ENCODE measurements at regions not wholly inside any gene's neighbourhood (a gene's known extent, or its start where the extent isn't known, plus 50 kb on each side); places are given as distances from the start of the nearest gene placed in this dataset.

DNA sequence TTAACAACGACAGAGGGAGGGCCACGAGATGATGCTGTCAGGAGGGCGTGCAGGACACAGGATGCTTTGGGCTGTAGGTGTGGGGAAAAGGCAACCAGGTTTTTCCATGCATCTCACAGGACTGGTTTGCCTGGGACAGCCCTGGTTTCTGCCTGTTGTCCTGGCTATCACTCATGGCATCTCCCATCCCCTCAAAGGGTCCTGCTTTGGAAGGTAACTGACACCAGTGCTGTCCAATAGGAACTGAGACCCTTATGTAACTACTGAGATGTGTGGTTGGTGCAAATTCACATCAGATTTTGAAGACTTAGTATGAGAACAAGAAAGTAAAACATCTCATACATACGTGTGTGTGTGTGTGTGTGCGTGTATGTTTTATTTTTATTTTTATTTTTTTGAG lies 144.2 kb downstream of the URI1 start:
- Histone ChIP-seq H3K36me3 (no peaks in the 10 kb centered on the region), H3K27me3 (ENCODE audit: insufficient read depth, low read depth, severe bottlenecking) (no peaks in the 10 kb centered on the region), H3K27ac (no peak overlapping the region), H3K4me3 (ENCODE audit: low read depth, low read length) (no peak overlapping the region), H3K9me3 (ENCODE audit: severe bottlenecking) (no peaks in the 10 kb centered on the region)
- DNase-seq: no peak
- TF ChIP-seq CTCF (IDR thresholded peaks at IDR 0.05; ENCODE audit: low read depth, low read length): no peak

DNA sequence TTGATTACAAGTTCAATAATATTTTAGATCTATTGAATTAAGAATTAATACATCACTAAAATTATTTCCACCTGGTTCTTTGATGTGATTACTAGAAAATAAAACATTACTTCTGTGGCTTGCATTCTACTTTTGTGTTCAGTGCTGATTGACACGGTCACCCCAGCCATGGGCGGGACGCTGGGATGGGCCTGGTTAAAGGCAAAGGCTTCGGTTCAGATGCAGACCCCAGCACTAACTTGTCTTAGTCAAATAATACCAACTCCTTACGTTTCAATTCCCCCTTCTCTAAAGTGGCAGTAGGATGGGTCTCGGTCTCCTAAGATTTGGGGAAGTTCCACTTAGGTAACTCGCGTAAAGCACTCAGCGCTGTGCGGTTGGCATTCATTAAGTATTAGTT lies 144.9 kb downstream of the URI1 start:
- no peak for TF ChIP-seq CTCF (IDR thresholded peaks at IDR 0.05; ENCODE audit: low read depth, low read length)
- no peak for DNase-seq
- Histone ChIP-seq H3K9me3 (ENCODE audit: severe bottlenecking) (no peaks in the 10 kb centered on the region), H3K27ac (no peak overlapping the region), H3K27me3 (ENCODE audit: insufficient read depth, low read depth, severe bottlenecking) (no peaks in the 10 kb centered on the region), H3K36me3 (no peaks in the 10 kb centered on the region), H3K4me3 (ENCODE audit: low read depth, low read length) (no peak overlapping the region)

GRCh38 chr19:30087381-30088138 lies 145.5 kb downstream of the URI1 start:
- Histone ChIP-seq H3K9me3 (ENCODE audit: severe bottlenecking) (no peaks in the 10 kb centered on the region), H3K27ac (no peak overlapping the region), H3K4me3 (ENCODE audit: low read depth, low read length) (no peak overlapping the region), H3K27me3 (ENCODE audit: insufficient read depth, low read depth, severe bottlenecking) (no peaks in the 10 kb centered on the region), H3K36me3 (no peaks in the 10 kb centered on the region)
- TF ChIP-seq CTCF (IDR thresholded peaks at IDR 0.05; ENCODE audit: low read depth, low read length): no peak
- DNase-seq: no peak

GRCh38 chr19:30088567-30088966 lies 146.5 kb downstream of the URI1 start:
- no peak overlapping the region for H3K27ac ChIP-seq
- no peak overlapping the region for H3K4me3 ChIP-seq (ENCODE audit: low read depth, low read length)
- DNase-seq: no peak
- TF ChIP-seq CTCF (IDR thresholded peaks at IDR 0.05; ENCODE audit: low read depth, low read length): no peak
- no peaks in the 10 kb centered on the region for H3K36me3 ChIP-seq
- H3K27me3 ChIP-seq (ENCODE audit: insufficient read depth, low read depth, severe bottlenecking): no peaks in the 10 kb centered on the region
- no peaks in the 10 kb centered on the region for H3K9me3 ChIP-seq (ENCODE audit: severe bottlenecking)

DNA sequence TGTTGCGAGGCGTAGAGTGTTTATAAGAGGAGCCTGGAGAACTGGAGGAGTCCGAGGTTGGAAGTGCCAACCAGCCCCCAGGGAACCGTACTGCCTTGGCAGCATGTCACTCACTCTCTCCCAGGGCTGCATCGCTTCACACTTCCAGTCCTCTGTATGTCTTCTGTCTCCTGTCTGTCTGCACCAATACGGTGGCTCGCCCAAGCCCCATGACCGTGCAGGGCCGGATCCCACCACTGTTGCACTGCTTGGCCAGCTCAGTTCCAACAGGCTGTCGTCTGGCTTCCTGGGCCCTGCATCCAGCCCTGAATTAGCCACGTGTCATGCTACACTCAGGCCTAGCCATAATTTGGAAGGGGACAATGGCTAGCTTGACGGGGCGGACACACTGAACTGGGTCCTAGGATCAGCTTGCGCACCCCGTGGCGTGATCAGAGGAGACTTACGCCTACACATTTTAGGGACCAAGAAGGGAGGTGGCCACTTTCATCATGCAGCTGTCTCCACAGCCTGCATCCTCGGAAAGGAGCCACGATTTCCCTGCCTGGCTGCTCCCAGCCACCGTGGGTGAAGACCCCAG lies 147.1 kb downstream of the URI1 start:
- Histone ChIP-seq H3K27me3 (ENCODE audit: insufficient read depth, low read depth, severe bottlenecking) (no peaks in the 10 kb centered on the region), H3K27ac (no peak overlapping the region), H3K4me3 (ENCODE audit: low read depth, low read length) (no peak overlapping the region), H3K9me3 (ENCODE audit: severe bottlenecking) (no peaks in the 10 kb centered on the region), H3K36me3 (no peaks in the 10 kb centered on the region)
- TF ChIP-seq CTCF (IDR thresholded peaks at IDR 0.05; ENCODE audit: low read depth, low read length): no peak
- no peak for DNase-seq

All from WERI-Rb-1 (cell line).